HFF-Myc (cell line): ENCODE measurements at regions not wholly inside any gene's neighbourhood (a gene's known extent, or its start where the extent isn't known, plus 50 kb on each side); places are given as distances from the start of the nearest gene placed in this dataset.

Experiments used
- DNase-seq: peaks from one replicate; pipeline ENCODE4 v3.0.0-alpha.2; 2011; ENCODE audit warnings: low read depth; ENCODE audit errors: extremely low read depth
- H3K4me3 ChIP-seq: replicated peaks from 2 replicates; pipeline ENCODE4 v1.5.1; 2011; ENCODE audit warnings: low read depth, mild to moderate bottlenecking, control low read depth, low read length
- TF ChIP-seq, protein P1 (sequence below): IDR thresholded peaks from 2 replicates; pipeline ENCODE4 v1.5.1; 2012; ENCODE audit warnings: mild to moderate bottlenecking, low read depth, low read length, control low read depth; ENCODE audit errors: missing control alignments

DNA sequence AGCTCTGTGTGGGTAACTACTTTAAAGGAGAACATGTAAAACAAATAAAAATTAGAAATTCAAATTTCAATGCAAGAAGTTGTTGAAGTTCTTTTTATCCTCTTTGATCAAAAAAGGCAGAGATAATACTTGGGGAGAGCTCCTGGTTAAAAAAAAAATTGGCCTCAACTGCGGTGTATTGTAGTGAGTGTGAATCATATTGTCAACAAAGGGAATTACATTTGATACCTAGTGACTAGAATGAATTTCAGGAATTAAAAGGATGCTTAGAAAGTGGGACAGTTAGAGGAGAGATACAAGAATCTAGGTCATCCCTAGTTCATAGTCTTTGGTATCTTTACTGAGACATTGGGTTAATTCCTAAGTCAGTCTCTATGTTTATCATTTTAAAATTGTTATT, 473.0 kb downstream of the CCDC85A start:
- H3K4me3 ChIP-seq: no peak overlapping the region
- DNase-seq: no peak
- TF ChIP-seq, protein P1, sequence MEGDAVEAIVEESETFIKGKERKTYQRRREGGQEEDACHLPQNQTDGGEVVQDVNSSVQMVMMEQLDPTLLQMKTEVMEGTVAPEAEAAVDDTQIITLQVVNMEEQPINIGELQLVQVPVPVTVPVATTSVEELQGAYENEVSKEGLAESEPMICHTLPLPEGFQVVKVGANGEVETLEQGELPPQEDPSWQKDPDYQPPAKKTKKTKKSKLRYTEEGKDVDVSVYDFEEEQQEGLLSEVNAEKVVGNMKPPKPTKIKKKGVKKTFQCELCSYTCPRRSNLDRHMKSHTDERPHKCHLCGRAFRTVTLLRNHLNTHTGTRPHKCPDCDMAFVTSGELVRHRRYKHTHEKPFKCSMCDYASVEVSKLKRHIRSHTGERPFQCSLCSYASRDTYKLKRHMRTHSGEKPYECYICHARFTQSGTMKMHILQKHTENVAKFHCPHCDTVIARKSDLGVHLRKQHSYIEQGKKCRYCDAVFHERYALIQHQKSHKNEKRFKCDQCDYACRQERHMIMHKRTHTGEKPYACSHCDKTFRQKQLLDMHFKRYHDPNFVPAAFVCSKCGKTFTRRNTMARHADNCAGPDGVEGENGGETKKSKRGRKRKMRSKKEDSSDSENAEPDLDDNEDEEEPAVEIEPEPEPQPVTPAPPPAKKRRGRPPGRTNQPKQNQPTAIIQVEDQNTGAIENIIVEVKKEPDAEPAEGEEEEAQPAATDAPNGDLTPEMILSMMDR: no peak

DNA sequence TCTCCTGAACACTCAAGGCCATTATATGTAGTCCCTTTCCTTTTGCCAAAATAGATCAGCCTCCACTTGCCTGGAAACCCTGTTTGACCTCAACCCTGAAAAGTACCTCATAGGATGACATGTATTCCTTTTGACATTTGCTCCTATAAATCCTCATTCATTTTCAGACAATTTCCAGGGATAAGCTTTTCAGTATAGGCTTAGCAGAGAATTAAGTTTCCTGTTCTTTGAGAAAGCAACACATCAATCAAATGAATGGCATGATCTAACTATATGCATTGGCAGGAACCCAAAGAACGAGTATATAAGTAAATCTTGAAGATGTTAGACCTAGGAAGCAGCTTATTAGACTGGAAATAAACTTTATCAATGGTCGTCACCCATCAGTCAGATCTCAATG, 483.0 kb downstream of the CCDC85A start:
- no peak for DNase-seq
- no peak overlapping the region for H3K4me3 ChIP-seq
- TF ChIP-seq, protein P1: no peak

DNA sequence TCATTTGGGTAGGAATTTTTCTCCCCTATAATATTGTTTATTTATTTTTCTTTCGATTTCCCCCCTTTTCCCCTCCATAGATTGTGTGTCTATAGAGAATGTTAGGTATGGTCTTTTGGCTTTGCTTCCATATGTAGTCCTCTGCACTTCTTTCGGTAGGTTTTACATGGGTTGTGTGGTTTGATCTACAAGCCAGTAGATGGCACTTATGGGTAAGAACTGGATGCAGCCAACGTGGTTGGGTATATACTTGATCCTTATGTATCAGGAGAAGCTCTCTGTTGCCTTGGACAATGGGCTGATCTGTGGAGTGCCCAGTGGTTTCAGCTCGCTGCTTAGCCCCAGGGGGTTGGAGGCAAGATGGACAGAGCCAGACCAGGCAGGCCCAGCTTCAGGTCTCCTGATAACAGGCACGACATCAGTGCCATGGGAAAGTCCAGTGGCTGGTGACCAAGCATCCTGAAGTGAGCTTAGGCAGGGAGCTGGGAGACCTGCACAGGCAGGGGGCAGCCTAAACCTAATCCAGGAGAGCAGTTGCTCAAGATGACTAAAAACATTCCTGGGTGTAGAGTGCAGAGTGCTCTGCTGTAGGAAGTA, 488.3 kb downstream of the CCDC85A start:
- H3K4me3 ChIP-seq: no peak overlapping the region
- TF ChIP-seq, protein P1: no peak
- DNase-seq: no peak

DNA sequence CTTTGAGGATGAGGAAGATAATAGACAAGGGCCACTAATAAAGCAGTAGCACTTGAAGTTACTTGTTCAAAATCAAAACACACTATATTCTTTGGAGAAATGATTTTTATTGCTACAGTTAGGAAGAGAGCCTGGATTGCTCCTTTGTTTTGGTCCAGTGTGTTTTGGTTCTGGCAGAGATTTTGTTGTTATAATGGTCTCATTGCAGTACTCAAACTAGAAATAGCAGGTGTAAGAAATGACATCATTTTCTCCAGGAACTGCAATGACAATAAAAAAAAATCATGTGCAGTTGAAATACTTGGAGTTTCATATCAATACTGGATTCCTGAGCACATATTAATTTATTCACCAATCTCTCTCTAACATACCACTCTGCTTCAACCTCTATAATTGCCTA, 490.3 kb downstream of the CCDC85A start:
- TF ChIP-seq, protein P1: no peak
- no peak for DNase-seq
- no peak overlapping the region for H3K4me3 ChIP-seq

DNA sequence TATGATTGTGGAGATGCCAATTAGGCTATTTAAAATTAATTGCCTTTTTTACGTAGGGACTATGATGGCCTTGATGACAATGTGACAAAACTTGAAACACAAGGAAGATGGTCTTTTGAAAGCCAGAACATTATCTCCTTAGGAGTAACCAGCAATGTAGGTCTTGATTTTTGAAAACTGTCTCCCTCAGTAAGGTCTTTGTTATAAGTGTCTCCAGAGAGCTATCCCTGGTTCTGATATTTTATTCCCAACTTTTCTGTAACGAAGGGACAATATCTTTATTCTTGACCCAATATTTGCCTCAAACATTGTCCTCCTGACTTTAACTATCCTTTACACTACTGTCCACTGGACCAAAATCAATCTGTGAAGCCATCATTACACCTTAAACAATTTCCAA, 493.2 kb downstream of the CCDC85A start:
- H3K4me3 ChIP-seq: no peak overlapping the region
- no peak for DNase-seq
- TF ChIP-seq, protein P1: no peak

DNA sequence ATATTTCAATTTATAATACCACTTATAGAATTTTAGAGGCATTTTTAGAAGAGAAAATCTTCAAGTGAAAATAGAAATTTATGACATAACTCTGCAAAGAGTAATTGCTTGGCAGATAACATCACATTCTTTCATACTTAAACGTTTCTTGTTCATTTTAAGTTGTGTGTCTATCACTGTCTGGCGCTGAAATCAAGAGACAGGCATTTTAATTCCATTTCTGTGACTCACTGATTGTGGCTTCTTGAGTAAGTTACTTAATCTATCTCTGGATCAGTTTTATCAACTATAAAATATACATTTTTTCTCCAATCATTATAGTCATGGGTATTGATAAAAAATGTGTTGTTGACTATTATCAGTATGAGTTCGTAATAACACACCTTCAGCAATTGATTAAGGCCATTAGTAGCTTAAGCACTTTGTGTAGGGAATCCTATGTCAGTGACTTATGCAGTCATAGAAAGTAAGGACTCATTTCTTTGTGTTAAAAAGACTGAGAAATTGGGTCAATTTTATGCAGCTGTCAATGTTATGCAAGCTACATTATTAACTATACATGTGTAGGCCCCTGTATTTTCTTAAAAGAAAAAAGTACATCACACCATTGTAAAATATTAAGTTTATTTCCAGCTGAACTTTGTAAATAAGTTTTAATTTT, 497.3 kb downstream of the CCDC85A start:
- TF ChIP-seq, protein P1: no peak
- no peak overlapping the region for H3K4me3 ChIP-seq
- no peak for DNase-seq
